HCT116 (cell line): ENCODE measurements at regions not wholly inside any gene's neighbourhood (a gene's known extent, or its start where the extent isn't known, plus 50 kb on each side); places are given as distances from the start of the nearest gene placed in this dataset.

Source experiments
- CTCF ChIP-seq, 3 experiments: fragments of 200-600 bp in 1 of 3; sonication (generic) in 1 of 3; IDR thresholded peaks in 2 of 3; conservative IDR thresholded peaks in 1 of 3; 2 replicates each; pipeline ENCODE4 v1.5.1; 2012 to 2017; ENCODE audit warnings: low read depth in 2 of 3, low read length in 2 of 3, antibody characterized with exemption in 1 of 3, borderline replicate concordance in 1 of 3, control low read depth in 1 of 3, mild to moderate bottlenecking in 1 of 3, mixed read lengths in 1 of 3, mixed run types in 1 of 3, moderate library complexity in 1 of 3; ENCODE audit not compliant: insufficient read depth in 1 of 3
- EZH2 ChIP-seq: fragments of 200-600 bp; sonication (generic); IDR thresholded peaks from 2 replicates; pipeline ENCODE4 v1.6.1; 2017; ENCODE audit warnings: antibody characterized with exemption, mixed run types
- EZH2phosphoT487 ChIP-seq: fragments of 200-600 bp; IDR thresholded peaks from 2 replicates; pipeline ENCODE4 v1.6.1; 2018; ENCODE audit warnings: antibody characterized with exemption, borderline replicate concordance
- FOSL1 ChIP-seq: IDR thresholded peaks from 2 replicates; pipeline ENCODE4 v1.6.1; 2012; ENCODE audit warnings: low read depth
- POLR2A ChIP-seq: IDR thresholded peaks from 2 replicates; pipeline ENCODE4 v1.7.0; 2011; ENCODE audit warnings: borderline replicate concordance; ENCODE audit not compliant: insufficient read depth, insufficient read length; ENCODE audit errors: extremely low read depth
- POLR2AphosphoS5 ChIP-seq: IDR thresholded peaks from 2 replicates; pipeline ENCODE4 v1.6.1; 2011; ENCODE audit warnings: mild to moderate bottlenecking, low read depth, low read length, moderate library complexity
- RAD21 ChIP-seq: IDR thresholded peaks from 2 replicates; pipeline ENCODE4 v1.6.1; 2012; ENCODE audit warnings: low read depth, mild to moderate bottlenecking
- SIN3A ChIP-seq: IDR thresholded peaks from 2 replicates; pipeline ENCODE4 v1.6.1; 2012; ENCODE audit warnings: low read depth
- YY1 ChIP-seq: IDR thresholded peaks from 2 replicates; pipeline ENCODE4 v1.6.1; 2011; ENCODE audit warnings: low read length, low read depth, moderate library complexity, mild to moderate bottlenecking; ENCODE audit not compliant: insufficient replicate concordance; ENCODE audit errors: extremely low read depth
- ZFX ChIP-seq: fragments of 450-650 bp; IDR thresholded peaks from 2 replicates; pipeline ENCODE4 v1.6.1; 2017
- ZNF274 ChIP-seq: fragments of 200-500 bp; sonication (Bioruptor generic); IDR thresholded peaks from 2 replicates; pipeline ENCODE4 v1.6.1; 2014; ENCODE audit warnings: mild to moderate bottlenecking, low read depth, low read length, inconsistent platforms
- TF ChIP-seq, protein P1 (sequence below): IDR thresholded peaks from 2 replicates; pipeline ENCODE4 v1.6.1; 2012

- TF ChIP-seq CTCF (IDR thresholded peaks at IDR 0.05 in 2 of 3, conservative IDR thresholded peaks at IDR 0.05 in 1 of 3; ENCODE audit: borderline replicate concordance in 1 of 3, insufficient read depth in 1 of 3, low read depth in 2 of 3, low read length in 2 of 3) = no peak
- TF ChIP-seq ZFX = no peak
- no peak for TF ChIP-seq EZH2phosphoT487
- no peak for TF ChIP-seq POLR2A
- no peak for TF ChIP-seq EZH2
- no peak for TF ChIP-seq RAD21
- no peak for TF ChIP-seq FOSL1
- TF ChIP-seq POLR2AphosphoS5 = no peak
- no peak for TF ChIP-seq SIN3A
- TF ChIP-seq ZNF274 = no peak
- no peak for TF ChIP-seq YY1
- TF ChIP-seq, protein P1, sequence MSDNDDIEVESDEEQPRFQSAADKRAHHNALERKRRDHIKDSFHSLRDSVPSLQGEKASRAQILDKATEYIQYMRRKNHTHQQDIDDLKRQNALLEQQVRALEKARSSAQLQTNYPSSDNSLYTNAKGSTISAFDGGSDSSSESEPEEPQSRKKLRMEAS = no peak
Measured at GRCh38 chr12:75842090-75842489, 189.5 kb downstream of the PHLDA1 start.
